ENCODE measurements at regions not wholly inside any gene's neighbourhood (a gene's known extent, or its start where the extent isn't known, plus 50 kb on each side); places are given as distances from the start of the nearest gene placed in this dataset.

DNA sequence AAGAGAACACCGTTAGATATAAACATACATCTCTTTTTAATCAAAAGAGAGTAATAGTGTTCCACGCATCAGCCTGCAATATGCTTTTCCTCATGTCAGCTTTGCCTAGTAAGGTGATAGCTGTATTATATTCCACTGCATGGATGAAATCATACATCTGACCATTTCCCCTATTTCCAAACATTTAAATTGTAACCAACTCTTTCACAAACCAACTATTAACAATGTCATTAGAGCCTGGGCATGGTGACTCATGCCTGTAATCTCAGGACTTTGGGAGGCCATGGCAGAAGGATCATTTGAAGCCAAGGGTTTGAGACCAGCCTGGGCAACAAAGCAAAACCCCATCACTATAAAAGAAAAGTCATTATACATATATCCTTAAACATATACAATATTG, 284.8 kb downstream of the BCL11A start:
- no peaks in the 10 kb centered on the region for H3K4me1 Mint-ChIP-seq
- H3K9me3 Mint-ChIP-seq = no peaks in the 10 kb centered on the region
- no peak overlapping the region for H3K4me3 Mint-ChIP-seq
- H3K27me3 Mint-ChIP-seq = peaks cover 8% of the 10 kb centered on the region
- no peaks in the 10 kb centered on the region for H3K36me3 Mint-ChIP-seq
- H3K27ac Mint-ChIP-seq = no peak overlapping the region

DNA sequence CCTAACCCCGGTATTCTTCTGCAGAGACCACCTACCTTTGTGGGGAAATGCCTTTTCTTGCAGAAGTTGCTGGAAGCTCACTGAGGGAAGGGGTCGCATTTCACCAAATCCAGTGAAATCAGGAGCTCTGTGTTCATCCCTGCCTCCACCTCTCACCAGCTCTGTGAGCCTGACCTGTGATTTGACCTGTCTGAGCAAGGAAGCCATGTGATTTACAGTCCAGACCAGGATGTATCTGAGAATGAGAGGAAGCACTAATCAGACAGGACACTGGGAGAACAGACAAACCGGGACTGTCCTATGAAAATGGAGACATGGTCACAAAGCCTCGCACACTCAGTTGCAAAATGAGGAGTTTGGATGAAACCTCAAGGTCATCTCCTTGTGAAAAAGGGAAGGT, 285.4 kb downstream of the BCL11A start:
- H3K27me3 Mint-ChIP-seq = peaks cover 8% of the 10 kb centered on the region
- H3K36me3 Mint-ChIP-seq = no peaks in the 10 kb centered on the region
- no peaks in the 10 kb centered on the region for H3K9me3 Mint-ChIP-seq
- no peak overlapping the region for H3K4me3 Mint-ChIP-seq
- H3K4me1 Mint-ChIP-seq = no peaks in the 10 kb centered on the region
- H3K27ac Mint-ChIP-seq = no peak overlapping the region

DNA sequence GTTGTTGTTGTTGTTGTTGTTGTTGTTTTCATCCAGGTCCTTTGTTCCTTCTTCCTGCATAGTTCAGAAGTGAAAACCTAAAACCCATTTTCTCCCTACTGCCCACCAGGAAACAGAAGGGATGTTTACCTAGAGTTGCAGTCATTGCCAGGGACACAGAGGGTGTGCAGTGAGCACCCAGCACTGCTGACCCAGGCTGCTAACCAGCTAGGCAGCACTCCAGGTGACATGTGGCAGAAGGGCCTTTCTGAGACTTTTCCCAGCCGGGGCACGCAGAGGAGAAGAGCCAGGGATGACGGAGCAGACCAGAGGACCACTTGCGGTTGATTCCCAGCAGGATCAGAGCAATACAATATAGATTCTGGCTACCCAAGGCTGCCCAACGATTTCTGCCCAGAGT, 286.3 kb downstream of the BCL11A start:
- no peak overlapping the region for H3K4me3 Mint-ChIP-seq
- no peak overlapping the region for H3K27ac Mint-ChIP-seq
- H3K4me1 Mint-ChIP-seq = no peaks in the 10 kb centered on the region
- no peaks in the 10 kb centered on the region for H3K36me3 Mint-ChIP-seq
- no peaks in the 10 kb centered on the region for H3K9me3 Mint-ChIP-seq
- H3K27me3 Mint-ChIP-seq = peaks cover 8% of the 10 kb centered on the region

DNA sequence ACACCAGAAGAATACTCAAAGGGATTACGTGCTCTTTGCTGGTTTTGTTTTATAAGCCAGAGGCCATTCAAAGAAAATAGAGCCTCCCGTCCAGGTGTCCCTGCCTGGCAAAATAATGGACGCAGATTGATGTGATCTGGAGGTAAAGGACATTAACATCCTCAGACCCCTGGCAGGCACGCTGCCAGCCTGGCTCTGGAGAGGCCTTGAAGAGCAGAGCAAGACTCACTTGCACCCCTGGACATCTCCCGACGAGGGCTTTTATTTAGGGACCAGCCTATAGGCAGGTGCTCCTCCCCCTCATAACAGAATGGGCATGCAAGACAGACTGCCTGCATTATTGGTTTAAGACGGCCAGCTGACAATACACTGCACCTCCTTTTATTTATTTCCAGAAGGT, 291.3 kb downstream of the BCL11A start:
- Mint-ChIP-seq H3K27me3 (peaks cover 10% of the 10 kb centered on the region), H3K4me1 (no peaks in the 10 kb centered on the region), H3K9me3 (no peaks in the 10 kb centered on the region), H3K27ac (no peak overlapping the region), H3K4me3 (no peak overlapping the region), H3K36me3 (no peaks in the 10 kb centered on the region)

DNA sequence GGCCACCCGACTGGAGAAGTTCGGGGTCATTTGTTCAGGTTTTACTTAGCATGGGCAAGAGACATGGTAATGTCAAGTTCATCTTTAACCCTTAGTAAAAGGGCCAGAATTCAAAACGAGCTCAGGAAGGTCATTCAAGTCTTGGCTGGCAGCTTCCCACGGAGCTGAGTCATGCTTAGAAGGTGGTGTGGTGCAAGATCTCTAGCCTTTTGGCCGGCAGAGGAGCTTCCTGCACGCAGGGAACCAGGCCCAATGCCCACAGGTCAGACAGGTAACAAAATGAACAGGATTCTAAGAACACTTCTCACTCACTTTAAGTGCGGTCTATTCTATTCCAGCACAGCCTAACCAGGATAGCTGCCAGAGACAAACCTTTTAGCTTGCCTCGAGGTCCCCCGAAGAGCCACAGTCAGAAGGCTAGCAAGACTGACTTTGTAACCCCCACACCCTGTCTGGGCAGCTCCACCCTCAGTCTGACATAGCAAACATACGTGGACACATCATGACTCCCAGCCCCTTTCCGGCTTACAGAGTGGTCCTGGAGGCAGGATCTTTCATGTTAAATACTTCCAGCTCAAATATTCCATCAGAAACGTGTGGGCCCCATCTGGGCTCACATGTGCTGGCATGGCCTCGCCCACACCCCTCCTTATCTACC, 292.7 kb downstream of the BCL11A start:
- no peak overlapping the region for H3K27ac Mint-ChIP-seq
- no peaks in the 10 kb centered on the region for H3K9me3 Mint-ChIP-seq
- H3K4me1 Mint-ChIP-seq = no peaks in the 10 kb centered on the region
- no peaks in the 10 kb centered on the region for H3K36me3 Mint-ChIP-seq
- peaks cover 8% of the 10 kb centered on the region for H3K27me3 Mint-ChIP-seq
- no peak overlapping the region for H3K4me3 Mint-ChIP-seq

DNA sequence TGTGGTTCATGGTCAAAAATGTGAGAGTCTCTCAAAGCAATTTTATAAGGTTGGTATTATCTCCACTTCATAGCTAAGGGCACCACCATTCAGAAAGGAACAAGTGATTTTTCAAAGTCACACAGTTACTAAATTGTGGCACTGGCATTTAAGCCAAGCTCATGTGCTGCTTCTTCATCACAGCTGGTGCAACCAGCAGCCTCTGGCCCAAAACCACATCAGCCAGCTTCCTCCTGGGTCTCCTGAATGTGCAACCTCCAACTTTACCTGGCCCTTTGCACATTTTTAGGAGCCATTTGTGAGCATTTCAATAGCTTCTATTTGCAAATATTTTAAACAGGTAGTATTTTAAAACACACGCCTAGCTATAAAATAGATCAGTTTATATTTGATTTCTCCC, 293.7 kb downstream of the BCL11A start:
- H3K27ac Mint-ChIP-seq = no peak overlapping the region
- peaks cover 5% of the 10 kb centered on the region for H3K27me3 Mint-ChIP-seq
- H3K9me3 Mint-ChIP-seq = no peaks in the 10 kb centered on the region

DNA sequence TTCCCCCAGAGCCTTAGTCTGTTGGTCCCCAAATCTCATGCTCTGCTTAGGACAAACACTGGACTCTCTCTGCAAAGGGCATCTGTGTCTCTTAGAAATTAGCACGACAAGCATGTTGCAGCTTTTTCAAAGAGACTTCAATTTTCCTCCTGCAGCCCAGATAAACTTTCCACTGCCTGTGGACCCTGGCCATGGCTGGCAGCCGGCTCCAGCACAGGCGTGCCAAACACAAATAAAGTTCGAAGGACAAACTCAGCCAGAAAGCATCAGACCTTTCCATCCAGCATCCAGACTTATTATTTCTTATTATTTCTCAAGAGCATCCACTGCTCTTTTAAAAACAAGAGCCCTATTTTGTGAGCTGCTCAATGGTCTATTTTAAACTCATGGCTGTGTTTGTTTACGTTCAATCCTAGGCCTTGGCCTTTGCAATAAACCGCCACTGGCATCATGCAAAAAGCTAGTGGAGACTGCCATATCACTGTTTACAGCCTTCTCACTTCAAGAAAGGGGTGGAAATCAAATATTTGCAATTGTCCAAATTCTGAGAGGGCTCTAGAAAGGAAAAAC, 300.8 kb downstream of the BCL11A start:
- no peak overlapping the region for H3K27ac Mint-ChIP-seq
- no peaks in the 10 kb centered on the region for H3K36me3 Mint-ChIP-seq
- no peaks in the 10 kb centered on the region for H3K27me3 Mint-ChIP-seq
- no peaks in the 10 kb centered on the region for H3K4me1 Mint-ChIP-seq
- H3K4me3 Mint-ChIP-seq = no peak overlapping the region
- no peaks in the 10 kb centered on the region for H3K9me3 Mint-ChIP-seq

More for the DNA sequence above, 293.7 kb downstream of the BCL11A start:
- no peaks in the 10 kb centered on the region for H3K4me1 Mint-ChIP-seq
- H3K36me3 Mint-ChIP-seq = no peaks in the 10 kb centered on the region
- no peak overlapping the region for H3K4me3 Mint-ChIP-seq

DNA sequence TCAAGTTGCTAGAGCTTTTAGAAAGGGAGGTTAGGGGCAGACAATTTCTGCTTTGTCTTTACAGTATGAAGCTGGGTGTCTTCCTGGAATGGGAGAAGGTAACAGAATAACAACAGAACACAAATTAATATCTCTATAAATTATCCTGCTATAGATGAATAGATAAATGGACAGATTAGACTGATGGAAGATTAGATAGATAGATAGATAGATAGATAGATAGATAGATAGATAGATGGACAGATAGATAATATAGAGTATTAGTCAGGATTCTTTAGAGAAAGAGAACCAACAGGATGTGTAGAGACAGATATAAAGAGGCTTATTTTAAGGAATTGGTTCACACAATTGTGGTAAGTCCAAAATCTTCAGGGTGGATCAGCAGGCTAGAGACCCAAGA, 302.2 kb downstream of the BCL11A start:
- Mint-ChIP-seq H3K36me3 (no peaks in the 10 kb centered on the region), H3K4me3 (no peak overlapping the region), H3K27ac (no peak overlapping the region), H3K9me3 (no peaks in the 10 kb centered on the region), H3K4me1 (no peaks in the 10 kb centered on the region), H3K27me3 (no peaks in the 10 kb centered on the region)

DNA sequence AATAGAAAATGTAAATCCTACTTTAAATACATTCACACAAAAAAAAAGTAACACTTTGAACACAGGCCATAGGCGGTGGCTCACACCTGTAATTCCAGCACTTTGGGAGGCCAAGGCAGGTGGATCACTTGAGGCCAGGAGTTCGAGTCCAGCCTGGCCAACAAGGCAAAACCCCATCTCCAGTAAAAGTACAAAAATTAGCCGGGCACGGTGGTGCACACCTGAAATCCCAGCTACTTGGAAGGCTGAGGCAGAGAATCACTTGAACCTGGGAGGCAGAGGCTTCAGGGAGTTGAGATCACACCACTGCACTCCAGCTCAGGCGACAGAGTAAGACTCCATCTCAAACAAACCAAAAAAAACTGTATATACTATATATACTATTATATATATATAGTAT, 303.6 kb downstream of the BCL11A start:
- H3K4me3 Mint-ChIP-seq = no peak overlapping the region
- H3K9me3 Mint-ChIP-seq = no peaks in the 10 kb centered on the region
- H3K36me3 Mint-ChIP-seq = no peaks in the 10 kb centered on the region
- no peaks in the 10 kb centered on the region for H3K4me1 Mint-ChIP-seq
- H3K27ac Mint-ChIP-seq = no peak overlapping the region
- H3K27me3 Mint-ChIP-seq = peaks cover 3% of the 10 kb centered on the region

DNA sequence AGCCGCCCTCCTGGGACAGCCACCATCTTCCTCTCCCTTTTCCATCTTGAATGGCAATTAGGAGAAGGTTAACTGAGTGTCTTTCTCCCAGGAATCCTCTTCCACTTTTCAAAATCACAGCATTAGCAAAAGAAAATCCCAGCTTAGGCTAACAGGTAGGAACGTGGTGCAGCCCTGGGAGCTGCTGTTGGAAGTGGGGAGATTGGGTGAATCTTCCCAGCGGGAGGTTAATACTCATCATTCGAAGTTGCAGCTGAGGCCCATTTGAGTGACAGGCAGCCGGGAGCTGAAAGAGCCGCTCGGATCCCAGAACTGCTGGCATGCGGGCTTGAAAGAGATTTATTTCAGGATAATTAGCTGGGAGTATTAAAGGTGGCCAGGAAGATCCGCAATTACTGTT, 306.0 kb downstream of the BCL11A start:
- Mint-ChIP-seq H3K27ac (no peak overlapping the region), H3K27me3 (peaks cover 6% of the 10 kb centered on the region), H3K4me3 (no peak overlapping the region), H3K9me3 (no peaks in the 10 kb centered on the region), H3K36me3 (peaks cover 2% of the 10 kb centered on the region), H3K4me1 (no peaks in the 10 kb centered on the region)

DNA sequence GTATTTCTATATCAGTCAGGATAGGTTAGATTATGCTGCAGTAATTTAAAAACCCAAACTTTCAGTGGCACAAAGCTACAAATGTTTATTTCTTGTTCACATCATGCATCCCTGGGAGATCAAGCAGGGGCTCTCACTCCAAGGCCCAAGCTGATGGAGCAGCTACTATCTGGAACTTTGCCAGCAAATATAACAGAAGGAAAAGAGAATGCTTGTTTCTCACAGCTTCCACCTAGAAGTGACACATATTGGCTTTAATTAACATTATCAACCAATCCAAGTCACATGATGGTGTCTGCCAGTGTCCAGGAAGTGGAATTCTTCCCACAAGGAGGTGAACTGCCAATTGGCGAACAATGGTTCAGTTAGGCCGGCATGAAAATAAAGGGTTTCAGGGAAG, 306.9 kb downstream of the BCL11A start:
- H3K27me3 Mint-ChIP-seq = peaks cover 8% of the 10 kb centered on the region
- no peak overlapping the region for H3K4me3 Mint-ChIP-seq
- peaks cover 2% of the 10 kb centered on the region for H3K36me3 Mint-ChIP-seq
- no peaks in the 10 kb centered on the region for H3K9me3 Mint-ChIP-seq
- H3K27ac Mint-ChIP-seq = no peak overlapping the region
- H3K4me1 Mint-ChIP-seq = no peaks in the 10 kb centered on the region

DNA sequence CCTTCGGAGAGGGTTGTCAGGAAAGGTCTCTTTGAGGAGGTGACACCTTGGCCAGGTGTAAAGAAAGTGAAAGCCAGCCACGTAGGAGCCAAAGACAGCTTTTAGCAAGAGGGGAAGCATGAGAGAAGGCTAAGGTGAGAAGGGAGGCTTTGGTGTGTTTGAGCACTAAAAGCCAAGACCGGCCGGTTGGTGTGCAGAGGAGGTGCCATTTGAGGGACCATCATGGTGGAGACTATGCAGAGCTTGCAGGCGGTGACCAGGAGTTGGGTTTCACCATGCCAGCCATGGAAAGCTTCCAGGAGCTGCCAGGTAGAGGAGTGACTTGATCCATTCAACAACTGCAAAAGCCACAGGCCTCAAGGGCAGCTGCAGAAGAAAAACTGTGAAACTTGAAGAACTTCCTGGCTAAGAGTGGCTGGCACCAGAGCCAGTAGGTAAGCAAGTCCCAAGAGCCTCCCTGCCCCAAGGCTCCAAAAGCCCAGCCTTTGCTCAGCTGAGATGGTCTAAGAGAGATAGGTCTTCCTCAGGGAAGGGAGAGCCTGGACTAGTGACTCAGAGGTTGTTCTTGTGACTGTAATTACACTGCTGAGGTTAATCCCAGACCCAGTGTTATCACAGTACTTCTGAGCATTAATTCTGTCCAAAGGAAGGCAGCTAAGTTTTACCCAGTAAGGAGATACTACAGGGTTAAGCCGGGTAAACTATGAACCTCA, 319.0 kb downstream of the BCL11A start:
- Mint-ChIP-seq H3K4me1 (no peaks in the 10 kb centered on the region), H3K36me3 (no peaks in the 10 kb centered on the region), H3K27ac (no peak overlapping the region), H3K27me3 (peaks cover 1% of the 10 kb centered on the region), H3K9me3 (peaks cover 22% of the 10 kb centered on the region), H3K4me3 (no peak overlapping the region)

DNA sequence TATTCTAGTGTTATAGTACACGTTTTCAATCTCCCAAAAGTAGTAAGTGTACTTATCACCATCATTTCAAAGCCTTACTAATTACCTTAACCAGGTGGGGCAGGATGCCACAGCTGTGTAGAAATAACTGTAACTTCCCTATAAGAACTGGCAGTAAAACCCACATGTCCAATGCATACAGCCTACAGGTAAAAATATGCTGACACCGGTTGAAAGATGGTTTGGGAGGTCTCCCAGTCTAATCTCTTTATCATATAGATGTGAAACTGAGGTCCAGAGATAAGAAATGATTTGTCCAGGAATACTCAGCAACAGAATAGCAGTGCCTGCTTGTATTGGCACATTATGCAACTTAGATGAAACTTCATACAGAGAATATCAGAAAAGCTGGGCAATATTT, 322.9 kb downstream of the BCL11A start:
- Mint-ChIP-seq H3K4me1 (no peaks in the 10 kb centered on the region), H3K27ac (no peak overlapping the region), H3K9me3 (peaks cover 22% of the 10 kb centered on the region), H3K4me3 (no peak overlapping the region), H3K36me3 (no peaks in the 10 kb centered on the region), H3K27me3 (peaks cover 1% of the 10 kb centered on the region)

DNA sequence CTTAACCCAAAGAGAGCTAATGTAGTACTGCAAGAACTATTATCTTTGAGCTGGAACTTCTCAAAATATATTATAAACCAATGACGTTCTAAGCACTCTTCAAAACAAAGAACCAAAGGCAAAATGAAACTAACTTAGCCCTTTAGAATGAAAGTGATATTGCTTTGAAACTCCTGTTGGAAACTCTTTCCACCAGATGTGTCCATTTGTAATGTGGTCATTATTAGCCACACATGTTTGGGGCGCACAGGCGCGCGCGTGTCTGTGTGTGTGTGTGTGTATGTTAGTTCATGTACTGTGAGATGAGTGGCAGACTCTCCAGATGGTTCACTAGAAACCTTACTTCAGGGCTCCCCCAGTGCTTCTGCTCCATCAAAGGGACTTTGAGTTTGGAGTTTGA, 323.4 kb downstream of the BCL11A start:
- H3K27me3 Mint-ChIP-seq = peaks cover 1% of the 10 kb centered on the region
- H3K4me1 Mint-ChIP-seq = no peaks in the 10 kb centered on the region
- no peak overlapping the region for H3K27ac Mint-ChIP-seq
- H3K36me3 Mint-ChIP-seq = no peaks in the 10 kb centered on the region
- H3K9me3 Mint-ChIP-seq = peaks cover 22% of the 10 kb centered on the region
- H3K4me3 Mint-ChIP-seq = no peak overlapping the region

DNA sequence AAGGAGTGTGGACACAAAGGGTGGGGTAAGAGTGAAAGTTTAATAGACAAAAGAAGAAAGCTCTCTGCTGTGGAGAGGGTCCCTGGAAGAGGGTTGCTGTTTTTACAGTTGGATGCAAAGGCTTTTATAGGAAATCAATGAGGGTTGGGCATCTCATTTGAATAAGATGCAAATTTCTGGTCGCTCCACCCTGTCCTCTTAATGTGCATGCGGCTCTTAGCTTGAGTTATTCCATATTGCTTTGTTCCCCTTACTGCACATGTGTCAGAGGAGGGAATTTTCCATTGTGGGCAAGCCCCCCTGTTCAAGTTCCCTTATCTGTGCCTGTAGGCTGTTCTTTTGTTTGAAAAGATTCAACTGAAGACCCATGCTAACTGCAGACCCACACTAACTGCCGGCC, 326.5 kb downstream of the BCL11A start:
- H3K4me1 Mint-ChIP-seq = no peaks in the 10 kb centered on the region
- H3K27ac Mint-ChIP-seq = no peak overlapping the region
- H3K36me3 Mint-ChIP-seq = no peaks in the 10 kb centered on the region
- peaks cover 6% of the 10 kb centered on the region for H3K9me3 Mint-ChIP-seq
- no peak overlapping the region for H3K4me3 Mint-ChIP-seq
- no peaks in the 10 kb centered on the region for H3K27me3 Mint-ChIP-seq

DNA sequence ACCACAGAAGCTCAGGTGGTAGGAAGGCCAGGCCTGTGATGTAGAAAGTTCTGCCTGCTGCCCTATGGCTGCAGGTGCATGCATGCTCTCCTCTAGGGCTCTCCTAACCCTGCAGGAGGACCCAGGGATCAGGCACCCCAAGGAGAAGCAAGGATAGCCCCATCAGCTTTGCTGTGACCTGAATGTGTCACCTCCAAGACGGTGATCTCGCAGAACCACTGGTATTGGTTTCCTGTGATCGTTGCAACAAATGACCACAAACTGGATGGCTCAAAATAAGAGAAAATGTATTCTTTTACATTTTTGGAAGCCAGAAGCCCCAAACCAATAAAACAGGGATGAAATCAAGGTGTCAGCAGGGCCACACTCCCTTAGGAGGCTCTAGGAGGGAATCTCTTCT, 327.3 kb downstream of the BCL11A start:
- Mint-ChIP-seq H3K9me3 (no peaks in the 10 kb centered on the region), H3K4me1 (no peaks in the 10 kb centered on the region), H3K36me3 (no peaks in the 10 kb centered on the region), H3K4me3 (no peak overlapping the region), H3K27ac (no peak overlapping the region), H3K27me3 (no peaks in the 10 kb centered on the region)
